NOMO-1 treated with dmso at 0.1 percent for 144 hours (cell line): ENCODE measurements at regions not wholly inside any gene's neighbourhood (a gene's known extent, or its start where the extent isn't known, plus 50 kb on each side); places are given as distances from the start of the nearest gene placed in this dataset.
"Not testable (repeated sequence)": the region's sequence is repeated elsewhere in the genome, so short reads cannot be mapped to it uniquely, and the experiment has no call there.

Source experiments
- DNase-seq: peaks from one replicate; lab custom pipeline; 2025; ENCODE audit not compliant: unreplicated experiment; lab: John Stamatoyannopoulos, UW

- DNase-seq = no peak
Observed at GRCh38 chr13:30071969-30072817, 221.8 kb upstream of the UBL3 start.

GRCh38 chr13:30065181-30065580, 214.8 kb upstream of the UBL3 start:
- no peak for DNase-seq

- DNase-seq = no peak
Observed at GRCh38 chr13:30063892-30064291, 213.5 kb upstream of the UBL3 start.

- no peak for DNase-seq
Observed at GRCh38 chr13:30061217-30061616, 210.8 kb upstream of the UBL3 start.

GRCh38 chr13:30058429-30058828, 208.0 kb upstream of the UBL3 start:
- DNase-seq = no peak

GRCh38 chr13:30054546-30054945, 204.1 kb upstream of the UBL3 start:
- not testable (repeated sequence) for DNase-seq

- DNase-seq = no peak
Observed at GRCh38 chr13:30053939-30054338, 203.5 kb upstream of the UBL3 start.

- no peak for DNase-seq
Observed at GRCh38 chr13:30052120-30052519, 201.7 kb upstream of the UBL3 start.

GRCh38 chr13:30051531-30052060, 201.2 kb upstream of the UBL3 start:
- DNase-seq = no peak

- DNase-seq = no peak
Observed at GRCh38 chr13:30049692-30050091, 199.3 kb upstream of the UBL3 start.

GRCh38 chr13:30047154-30047874, 196.9 kb upstream of the UBL3 start:
- DNase-seq = no peak

- no peak for DNase-seq
Observed at GRCh38 chr13:30045916-30046704, 195.7 kb upstream of the UBL3 start.

- DNase-seq = no peak
Observed at GRCh38 chr13:30044932-30045331, 194.5 kb upstream of the UBL3 start.

GRCh38 chr13:30043631-30043925, 193.2 kb upstream of the UBL3 start:
- no peak for DNase-seq

- no peak for DNase-seq
Observed at GRCh38 chr13:30042891-30043630, 192.6 kb upstream of the UBL3 start.

- DNase-seq = no peak
Observed at GRCh38 chr13:30042272-30042671, 191.9 kb upstream of the UBL3 start.

- no peak for DNase-seq
Observed at GRCh38 chr13:30039511-30039911, 189.1 kb upstream of the UBL3 start.

- DNase-seq = no peak
Observed at GRCh38 chr13:30038884-30039283, 188.5 kb upstream of the UBL3 start.

- no peak for DNase-seq
Observed at GRCh38 chr13:30037766-30038165, 187.3 kb upstream of the UBL3 start.

GRCh38 chr13:30037306-30037705, 186.9 kb upstream of the UBL3 start:
- no peak for DNase-seq

GRCh38 chr13:30034458-30034795, 184.0 kb upstream of the UBL3 start:
- no peak for DNase-seq
